ENCODE measurements at regions not wholly inside any gene's neighbourhood (a gene's known extent, or its start where the extent isn't known, plus 50 kb on each side); places are given as distances from the start of the nearest gene placed in this dataset.

DNA sequence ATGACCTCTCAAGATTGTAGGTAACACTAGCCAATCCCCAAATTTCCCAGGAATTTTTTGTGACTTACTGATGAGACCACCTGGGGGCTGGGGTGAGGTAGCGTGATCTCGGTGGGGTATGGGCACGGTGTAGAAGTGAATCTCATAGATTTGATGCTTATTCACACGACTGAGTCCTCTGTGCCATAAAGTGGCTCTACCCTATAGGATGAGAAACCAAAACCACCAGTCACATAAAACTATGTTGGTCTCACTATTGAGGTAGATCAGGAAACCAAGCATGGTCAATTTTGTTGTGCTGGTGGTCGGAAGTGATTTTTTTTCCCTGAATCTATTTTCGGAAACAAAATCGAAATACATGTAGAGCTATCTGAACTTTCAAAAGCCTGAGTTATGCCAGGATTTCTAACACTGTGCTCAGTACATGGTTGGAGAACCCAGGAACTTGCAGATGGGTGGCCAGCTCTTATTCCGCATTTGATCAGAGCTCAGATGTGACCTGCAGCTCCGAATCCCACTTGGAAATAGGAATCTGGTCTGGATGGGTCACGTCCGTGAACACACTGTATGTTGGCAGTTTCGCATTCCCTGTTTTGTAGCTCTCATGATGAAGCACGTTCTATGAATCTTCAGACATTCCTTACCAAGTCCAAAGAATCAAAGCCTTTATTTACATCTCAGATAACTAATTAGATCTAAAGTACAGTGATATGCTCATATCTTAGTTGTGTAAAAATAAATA lies 261.5 kb downstream of the KLF6 start:
- TF ChIP-seq CTCF (IDR thresholded peaks at IDR 0.05) = no peak
- no peak overlapping the region for H3K4me3 Mint-ChIP-seq (ENCODE audit: unreplicated experiment)
- no peaks in the 10 kb centered on the region for H3K27me3 Mint-ChIP-seq (ENCODE audit: unreplicated experiment)
- H3K36me3 Mint-ChIP-seq (ENCODE audit: unreplicated experiment) = no peaks in the 10 kb centered on the region
- peaks cover 39% of the 10 kb centered on the region for H3K4me1 Mint-ChIP-seq (ENCODE audit: unreplicated experiment)
- H3K27ac Mint-ChIP-seq (ENCODE audit: unreplicated experiment) = no peak overlapping the region
- no peak for DNase-seq (ENCODE audit: extremely low spot score, unreplicated experiment)
- no peaks in the 10 kb centered on the region for H3K9me3 Mint-ChIP-seq (ENCODE audit: unreplicated experiment)

GRCh38 chr10:3516923-3517255 lies 268.1 kb downstream of the KLF6 start:
- Mint-ChIP-seq H3K36me3 (ENCODE audit: unreplicated experiment) (no peaks in the 10 kb centered on the region), H3K27ac (ENCODE audit: unreplicated experiment) (no peak overlapping the region), H3K9me3 (ENCODE audit: unreplicated experiment) (no peaks in the 10 kb centered on the region), H3K4me1 (ENCODE audit: unreplicated experiment) (peaks cover 5% of the 10 kb centered on the region), H3K4me3 (ENCODE audit: unreplicated experiment) (no peak overlapping the region), H3K27me3 (ENCODE audit: unreplicated experiment) (no peaks in the 10 kb centered on the region)
- DNase-seq (ENCODE audit: extremely low spot score, unreplicated experiment) = no peak
- TF ChIP-seq CTCF (IDR thresholded peaks at IDR 0.05) = no peak

DNA sequence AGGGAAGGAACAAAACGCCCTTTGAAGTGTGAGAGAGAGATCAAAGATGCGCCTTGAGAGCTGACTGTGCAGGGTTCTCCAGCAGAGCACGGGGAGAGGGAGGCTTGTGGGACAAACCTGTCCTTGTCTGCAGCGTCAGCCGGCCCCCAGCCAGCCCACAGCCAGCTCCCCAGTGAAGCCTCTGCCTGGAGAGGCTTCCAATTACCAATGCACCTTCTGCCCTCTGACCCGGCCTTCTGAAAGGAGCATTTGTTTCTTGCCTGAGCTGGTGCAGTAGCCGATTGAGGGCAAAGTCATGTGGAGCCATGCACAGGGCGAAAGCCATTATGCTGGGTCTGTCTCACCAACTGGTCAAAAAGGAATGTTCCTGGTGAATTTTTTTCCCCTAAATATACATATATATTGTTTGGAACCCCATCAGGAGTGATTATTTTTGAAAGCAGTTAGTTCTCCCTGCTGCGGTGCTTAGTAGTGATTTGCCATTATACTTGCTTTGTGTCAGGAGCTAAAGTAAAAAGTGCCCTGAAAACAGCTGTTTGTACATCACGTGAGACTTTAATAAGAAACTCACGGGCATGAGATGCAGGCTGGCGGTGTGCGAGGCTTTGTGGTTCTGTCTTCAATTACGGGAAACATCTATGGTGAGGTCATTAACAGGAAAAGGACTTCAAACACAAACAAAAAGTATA lies 268.6 kb downstream of the KLF6 start:
- Mint-ChIP-seq H3K27me3 (ENCODE audit: unreplicated experiment) (no peaks in the 10 kb centered on the region), H3K4me1 (ENCODE audit: unreplicated experiment) (peaks cover 5% of the 10 kb centered on the region), H3K36me3 (ENCODE audit: unreplicated experiment) (no peaks in the 10 kb centered on the region), H3K27ac (ENCODE audit: unreplicated experiment) (no peak overlapping the region), H3K4me3 (ENCODE audit: unreplicated experiment) (no peak overlapping the region), H3K9me3 (ENCODE audit: unreplicated experiment) (no peaks in the 10 kb centered on the region)
- DNase-seq (ENCODE audit: extremely low spot score, unreplicated experiment) = no peak
- TF ChIP-seq CTCF (IDR thresholded peaks at IDR 0.05) = no peak

DNA sequence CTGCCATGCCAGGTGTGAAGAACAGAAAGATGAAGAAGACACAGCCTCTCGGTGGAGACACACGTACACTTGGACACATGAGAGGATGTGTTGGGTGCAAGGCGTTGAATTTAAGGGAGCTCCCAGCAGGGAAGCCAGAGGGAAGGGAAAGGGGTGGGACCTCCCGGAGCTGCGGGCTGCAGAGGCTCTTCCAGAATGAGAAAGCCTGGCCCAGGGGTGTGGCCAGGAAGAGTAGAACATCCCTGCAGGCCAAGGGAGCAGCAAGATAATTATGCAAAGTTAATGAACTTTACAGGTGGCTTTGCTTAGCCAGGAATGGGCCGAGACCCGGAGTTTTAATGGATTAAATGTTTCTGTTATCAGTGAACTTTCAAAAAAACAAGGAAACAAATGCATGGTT lies 270.3 kb downstream of the KLF6 start:
- Mint-ChIP-seq H3K4me1 (ENCODE audit: unreplicated experiment) (peaks cover 5% of the 10 kb centered on the region), H3K36me3 (ENCODE audit: unreplicated experiment) (no peaks in the 10 kb centered on the region), H3K27ac (ENCODE audit: unreplicated experiment) (no peak overlapping the region), H3K27me3 (ENCODE audit: unreplicated experiment) (no peaks in the 10 kb centered on the region), H3K9me3 (ENCODE audit: unreplicated experiment) (no peaks in the 10 kb centered on the region), H3K4me3 (ENCODE audit: unreplicated experiment) (no peak overlapping the region)
- DNase-seq (ENCODE audit: extremely low spot score, unreplicated experiment) = no peak
- TF ChIP-seq CTCF (IDR thresholded peaks at IDR 0.05) = no peak

DNA sequence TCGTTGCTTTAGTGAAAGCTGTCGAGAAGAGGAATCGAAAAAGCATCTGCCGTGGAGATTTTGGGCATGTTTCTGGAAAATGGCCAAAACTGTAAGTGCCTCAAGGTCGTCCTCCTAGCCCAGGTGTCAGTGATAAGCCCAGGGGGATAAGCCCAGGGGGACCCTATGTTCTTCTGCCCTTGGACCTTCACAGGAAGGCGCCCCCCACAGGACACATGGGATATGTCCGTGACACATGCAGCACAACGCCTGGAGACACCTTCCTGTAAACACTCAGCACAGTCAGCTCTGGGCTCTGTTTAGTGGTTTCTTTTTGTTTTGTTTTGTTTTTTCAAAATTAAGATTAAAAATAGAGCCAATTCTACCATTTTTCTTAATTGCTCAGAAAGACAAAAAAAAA lies 272.7 kb downstream of the KLF6 start:
- H3K36me3 Mint-ChIP-seq (ENCODE audit: unreplicated experiment) = no peaks in the 10 kb centered on the region
- H3K4me3 Mint-ChIP-seq (ENCODE audit: unreplicated experiment) = no peak overlapping the region
- H3K4me1 Mint-ChIP-seq (ENCODE audit: unreplicated experiment) = peaks cover 5% of the 10 kb centered on the region

More for the DNA sequence above, 272.7 kb downstream of the KLF6 start:
- H3K9me3 Mint-ChIP-seq (ENCODE audit: unreplicated experiment) = peaks cover 6% of the 10 kb centered on the region
- DNase-seq (ENCODE audit: extremely low spot score, unreplicated experiment) = no peak
- no peaks in the 10 kb centered on the region for H3K27me3 Mint-ChIP-seq (ENCODE audit: unreplicated experiment)
- TF ChIP-seq CTCF (IDR thresholded peaks at IDR 0.05) = no peak
- H3K27ac Mint-ChIP-seq (ENCODE audit: unreplicated experiment) = no peak overlapping the region

Data from osteocyte (in vitro differentiated cells).